ENCODE measurements at regions not wholly inside any gene's neighbourhood (a gene's known extent, or its start where the extent isn't known, plus 50 kb on each side); places are given as distances from the start of the nearest gene placed in this dataset.
A peak's percentile ranks its signal among the peaks of the same experiment; 100 is the strongest.
"Not testable (repeated sequence)": the region's sequence is repeated elsewhere in the genome, so short reads cannot be mapped to it uniquely, and the experiment has no call there.

GRCh38 chr6:140202964-140203515, 828.6 kb upstream of the CITED2 start:
- ATAC-seq (no peak), DNase-seq (ENCODE audit: low spot score in 2 of 2) (no peak)
- Mint-ChIP-seq H3K27ac (no peak overlapping the region), H3K9me3 (no peaks in the 10 kb centered on the region), H3K4me3 (no peak overlapping the region), H3K36me3 (no peaks in the 10 kb centered on the region), H3K4me1 (no peaks in the 10 kb centered on the region)

GRCh38 chr6:140201787-140202458, 827.5 kb upstream of the CITED2 start:
- no peak overlapping the region for H3K4me3 Mint-ChIP-seq
- no peaks in the 10 kb centered on the region for H3K4me1 Mint-ChIP-seq
- no peaks in the 10 kb centered on the region for H3K36me3 Mint-ChIP-seq
- no peaks in the 10 kb centered on the region for H3K9me3 Mint-ChIP-seq
- DNase-seq (ENCODE audit: low spot score in 2 of 2) (no peak), ATAC-seq (no peak)
- H3K27ac Mint-ChIP-seq, result no peak overlapping the region

GRCh38 chr6:140193269-140193668, 818.8 kb upstream of the CITED2 start:
- no peak for DNase-seq (ENCODE audit: low spot score in 2 of 2)
- no peaks in the 10 kb centered on the region for H3K36me3 Mint-ChIP-seq
- peaks cover 6% of the 10 kb centered on the region for H3K9me3 Mint-ChIP-seq
- no peak overlapping the region for H3K4me3 Mint-ChIP-seq
- no peaks in the 10 kb centered on the region for H3K4me1 Mint-ChIP-seq
- no peak for ATAC-seq
- H3K27ac Mint-ChIP-seq, result no peak overlapping the region

- H3K27ac Mint-ChIP-seq, result no peak overlapping the region
- no peak for ATAC-seq
- peaks cover 12% of the 10 kb centered on the region for H3K9me3 Mint-ChIP-seq
- H3K4me3 Mint-ChIP-seq, result no peak overlapping the region
- no peaks in the 10 kb centered on the region for H3K4me1 Mint-ChIP-seq
- no peak for DNase-seq (ENCODE audit: low spot score in 2 of 2)
- no peaks in the 10 kb centered on the region for H3K36me3 Mint-ChIP-seq
Observed at GRCh38 chr6:140192018-140192417, 817.6 kb upstream of the CITED2 start.

GRCh38 chr6:140189263-140189662, 814.8 kb upstream of the CITED2 start:
- ATAC-seq; DNase-seq (ENCODE audit: low spot score in 2 of 2); H3K36me3 Mint-ChIP-seq; H3K27ac Mint-ChIP-seq; H3K4me1 Mint-ChIP-seq; H3K4me3 Mint-ChIP-seq: not testable (repeated sequence)
- peaks cover 12% of the 10 kb centered on the region for H3K9me3 Mint-ChIP-seq

GRCh38 chr6:140185991-140186390, 811.5 kb upstream of the CITED2 start:
- Mint-ChIP-seq H3K4me3 (no peak overlapping the region), H3K4me1 (no peaks in the 10 kb centered on the region), H3K36me3 (no peaks in the 10 kb centered on the region), H3K27ac (no peak overlapping the region), H3K9me3 (peaks cover 6% of the 10 kb centered on the region)
- DNase-seq (ENCODE audit: low spot score in 2 of 2) (no peak), ATAC-seq (no peak)

GRCh38 chr6:140183881-140184280, 809.4 kb upstream of the CITED2 start:
- peaks cover 6% of the 10 kb centered on the region for H3K9me3 Mint-ChIP-seq
- no peaks in the 10 kb centered on the region for H3K4me1 Mint-ChIP-seq
- no peak for ATAC-seq
- H3K27ac Mint-ChIP-seq, result no peak overlapping the region
- no peaks in the 10 kb centered on the region for H3K36me3 Mint-ChIP-seq
- no peak for DNase-seq (ENCODE audit: low spot score in 2 of 2)
- no peak overlapping the region for H3K4me3 Mint-ChIP-seq

GRCh38 chr6:140182821-140183220, 808.4 kb upstream of the CITED2 start:
- no peak for DNase-seq (ENCODE audit: low spot score in 2 of 2)
- no peaks in the 10 kb centered on the region for H3K4me1 Mint-ChIP-seq

GRCh38 chr6:140181876-140182275, 807.4 kb upstream of the CITED2 start:
- no peaks in the 10 kb centered on the region for H3K4me1 Mint-ChIP-seq
- no peak overlapping the region for H3K27ac Mint-ChIP-seq
- H3K4me3 Mint-ChIP-seq, result no peak overlapping the region
- no peaks in the 10 kb centered on the region for H3K36me3 Mint-ChIP-seq
- ATAC-seq (no peak), DNase-seq (ENCODE audit: low spot score in 2 of 2) (no peak)
- no peaks in the 10 kb centered on the region for H3K9me3 Mint-ChIP-seq

More at GRCh38 chr6:140182821-140183220, 808.4 kb upstream of the CITED2 start:
- Mint-ChIP-seq H3K27ac (no peak overlapping the region), H3K36me3 (no peaks in the 10 kb centered on the region), H3K9me3 (peaks cover 5% of the 10 kb centered on the region), H3K4me3 (no peak overlapping the region)
- no peak for ATAC-seq

- no peak overlapping the region for H3K4me3 Mint-ChIP-seq
- ATAC-seq, result no peak
- no peaks in the 10 kb centered on the region for H3K9me3 Mint-ChIP-seq
- H3K4me1 Mint-ChIP-seq, result no peaks in the 10 kb centered on the region
- no peak for DNase-seq (ENCODE audit: low spot score in 2 of 2)
- H3K27ac Mint-ChIP-seq, result no peak overlapping the region
- H3K36me3 Mint-ChIP-seq, result no peaks in the 10 kb centered on the region
Observed at GRCh38 chr6:140180306-140180705, 805.9 kb upstream of the CITED2 start.

GRCh38 chr6:140178935-140179334, 804.5 kb upstream of the CITED2 start:
- Mint-ChIP-seq H3K36me3 (no peaks in the 10 kb centered on the region), H3K9me3 (no peaks in the 10 kb centered on the region), H3K4me1 (no peaks in the 10 kb centered on the region), H3K27ac (no peak overlapping the region), H3K4me3 (no peak overlapping the region)
- no peak for ATAC-seq
- no peak for DNase-seq (ENCODE audit: low spot score in 2 of 2)

GRCh38 chr6:140178520-140178919, 804.1 kb upstream of the CITED2 start:
- Mint-ChIP-seq H3K27ac (no peak overlapping the region), H3K36me3 (no peaks in the 10 kb centered on the region), H3K9me3 (no peaks in the 10 kb centered on the region), H3K4me1 (no peaks in the 10 kb centered on the region), H3K4me3 (no peak overlapping the region)
- ATAC-seq (no peak), DNase-seq (ENCODE audit: low spot score in 2 of 2) (no peak)

- DNase-seq (ENCODE audit: low spot score in 2 of 2) (no peak), ATAC-seq (no peak)
- no peaks in the 10 kb centered on the region for H3K36me3 Mint-ChIP-seq
- H3K4me3 Mint-ChIP-seq, result no peak overlapping the region
- H3K27ac Mint-ChIP-seq, result no peak overlapping the region
- no peaks in the 10 kb centered on the region for H3K9me3 Mint-ChIP-seq
- no peaks in the 10 kb centered on the region for H3K4me1 Mint-ChIP-seq
Observed at GRCh38 chr6:140176306-140176705, 801.9 kb upstream of the CITED2 start.

- H3K27ac Mint-ChIP-seq, result no peak overlapping the region
- no peak for DNase-seq (ENCODE audit: low spot score in 2 of 2)
- no peaks in the 10 kb centered on the region for H3K36me3 Mint-ChIP-seq
- no peaks in the 10 kb centered on the region for H3K4me1 Mint-ChIP-seq
- no peak overlapping the region for H3K4me3 Mint-ChIP-seq
- peak; percentile 11 for ATAC-seq
- H3K9me3 Mint-ChIP-seq, result no peaks in the 10 kb centered on the region
Observed at GRCh38 chr6:140175486-140175885, 801.0 kb upstream of the CITED2 start.

GRCh38 chr6:140174524-140174923, 800.1 kb upstream of the CITED2 start:
- Mint-ChIP-seq H3K27ac (no peak overlapping the region), H3K9me3 (no peaks in the 10 kb centered on the region), H3K4me3 (no peak overlapping the region), H3K36me3 (no peaks in the 10 kb centered on the region), H3K4me1 (no peaks in the 10 kb centered on the region)
- ATAC-seq (no peak), DNase-seq (ENCODE audit: low spot score in 2 of 2) (no peak)

- H3K4me1 Mint-ChIP-seq, result no peaks in the 10 kb centered on the region
- no peak for ATAC-seq
- no peak overlapping the region for H3K27ac Mint-ChIP-seq
- no peaks in the 10 kb centered on the region for H3K9me3 Mint-ChIP-seq
- no peak for DNase-seq (ENCODE audit: low spot score in 2 of 2)
- no peaks in the 10 kb centered on the region for H3K36me3 Mint-ChIP-seq
- no peak overlapping the region for H3K4me3 Mint-ChIP-seq
Observed at GRCh38 chr6:140168365-140168764, 793.9 kb upstream of the CITED2 start.
